WTC11 (cell line): ENCODE measurements at regions not wholly inside any gene's neighbourhood (a gene's known extent, or its start where the extent isn't known, plus 50 kb on each side); places are given as distances from the start of the nearest gene placed in this dataset.

Source experiments
- ATAC-seq: fragments of 200-7000 bp; cut with Tn5 transposase; 2 replicates; pipeline ENCODE4 v1.10.0; 2021; ENCODE audit warnings: mild to moderate bottlenecking, moderate library complexity
- CTCF ChIA-PET: fragments of 300-600 bp; sonication (Branson Sonifier 250); formaldehyde crosslinking; loops from one replicate; lab custom pipeline; 2021; ENCODE audit warnings: antibody characterized with exemption; lab: Charles Lee
- POLR2A ChIA-PET: fragments of 350-600 bp; sonication (Branson Sonifier 250); formaldehyde crosslinking; loops from one replicate; lab custom pipeline; 2021; ENCODE audit warnings: antibody characterized with exemption; lab: Charles Lee
- DNase-seq: peaks from one replicate; pipeline ENCODE4 v3.0.0; 2021; ENCODE audit warnings: low spot score
- H3K27ac Mint-ChIP-seq: 2 replicates; pipeline ENCODE4 v1.8.0; 2021; ENCODE audit warnings: mixed read lengths
- H3K27me3 Mint-ChIP-seq: 2 replicates; pipeline ENCODE4 v1.8.0; 2021; ENCODE audit warnings: low read depth, mild to moderate bottlenecking, moderate library complexity, mixed read lengths
- H3K36me3 Mint-ChIP-seq: 2 replicates; pipeline ENCODE4 v1.8.0; 2021; ENCODE audit warnings: mixed read lengths
- H3K4me1 Mint-ChIP-seq: 2 replicates; pipeline ENCODE4 v1.8.0; 2022; ENCODE audit warnings: mixed read lengths
- H3K4me3 Mint-ChIP-seq: 2 replicates; pipeline ENCODE4 v1.8.0; 2021; ENCODE audit warnings: mild to moderate bottlenecking, moderate library complexity, mixed read lengths
- H3K9me3 Mint-ChIP-seq: 2 replicates; pipeline ENCODE4 v1.8.0; 2021; ENCODE audit warnings: mixed read lengths
- ATF3 ChIP-seq: sonication (generic); formaldehyde crosslinking; conservative IDR thresholded peaks from 2 replicates; pipeline ENCODE4 v1.8.1; 2022; ENCODE audit warnings: mild to moderate bottlenecking, missing genetic modification reagents
- ELF4 ChIP-seq: sonication (generic); formaldehyde crosslinking; IDR thresholded peaks from 2 replicates; pipeline ENCODE4 v1.8.1; 2022; ENCODE audit warnings: low read depth, mild to moderate bottlenecking, moderate library complexity, missing genetic modification reagents
- EMX1 ChIP-seq: fragments of 250-450 bp; sonication (Bioruptor Pico); IDR thresholded peaks from 2 replicates; pipeline ENCODE4 v1.8.0; 2021; ENCODE audit warnings: mild to moderate bottlenecking
- FOXK1 ChIP-seq: sonication (generic); formaldehyde crosslinking; IDR thresholded peaks from 2 replicates; pipeline ENCODE4 v1.8.0; 2022; ENCODE audit warnings: mild to moderate bottlenecking, moderate library complexity, missing genetic modification reagents
- IRF1 ChIP-seq: sonication (generic); formaldehyde crosslinking; IDR thresholded peaks from 2 replicates; pipeline ENCODE4 v1.8.0; 2023; ENCODE audit warnings: missing genetic modification reagents
- MLX ChIP-seq: sonication (generic); formaldehyde crosslinking; IDR thresholded peaks from 2 replicates; pipeline ENCODE4 v1.8.1; 2023; ENCODE audit warnings: mild to moderate bottlenecking, missing genetic modification reagents, moderate library complexity
- SP1 ChIP-seq: sonication (generic); formaldehyde crosslinking; conservative IDR thresholded peaks from 2 replicates; pipeline ENCODE4 v1.8.1; 2022; ENCODE audit warnings: missing genetic modification reagents
- USF1 ChIP-seq: sonication (generic); formaldehyde crosslinking; IDR thresholded peaks from 2 replicates; pipeline ENCODE4 v1.8.0; 2022; ENCODE audit warnings: mild to moderate bottlenecking, missing genetic modification reagents
- ZNF121 ChIP-seq: sonication (generic); formaldehyde crosslinking; IDR thresholded peaks from 2 replicates; pipeline ENCODE4 v1.8.0; 2023; ENCODE audit warnings: missing genetic modification reagents
- ZNF317 ChIP-seq: sonication (generic); formaldehyde crosslinking; IDR thresholded peaks from 2 replicates; pipeline ENCODE4 v1.8.1; 2023; ENCODE audit warnings: low read depth, mild to moderate bottlenecking, moderate library complexity, missing genetic modification reagents, borderline replicate concordance
- ZNF416 ChIP-seq: fragments of 250-450 bp; sonication (Bioruptor Pico); IDR thresholded peaks from 2 replicates; pipeline ENCODE4 v1.9.0; 2021; ENCODE audit warnings: mild to moderate bottlenecking, inconsistent platforms
- ZSCAN18 ChIP-seq: fragments of 250-450 bp; sonication (Bioruptor Pico); IDR thresholded peaks from 2 replicates; pipeline ENCODE4 v2.1.2; 2022; ENCODE audit warnings: mild to moderate bottlenecking, moderate library complexity
- TF ChIP-seq, protein P1 (sequence below): sonication (generic); formaldehyde crosslinking; IDR thresholded peaks from 2 replicates; pipeline ENCODE4 v1.8.0; 2023; ENCODE audit warnings: missing genetic modification reagents, mild to moderate bottlenecking, borderline replicate concordance
- TF ChIP-seq, protein P2 (sequence below): sonication (generic); formaldehyde crosslinking; IDR thresholded peaks from 2 replicates; pipeline ENCODE4 v1.8.1; 2022; ENCODE audit warnings: low read depth, missing genetic modification reagents, borderline replicate concordance
- TF ChIP-seq, protein P3 (sequence below): sonication (generic); formaldehyde crosslinking; IDR thresholded peaks from 2 replicates; pipeline ENCODE4 v1.8.1; 2023; ENCODE audit warnings: mild to moderate bottlenecking, moderate library complexity, missing genetic modification reagents
- TF ChIP-seq, protein P4 (sequence below): sonication (generic); formaldehyde crosslinking; IDR thresholded peaks from 2 replicates; pipeline ENCODE4 v1.8.1; 2022; ENCODE audit warnings: mild to moderate bottlenecking, missing genetic modification reagents, moderate library complexity, borderline replicate concordance

DNA sequence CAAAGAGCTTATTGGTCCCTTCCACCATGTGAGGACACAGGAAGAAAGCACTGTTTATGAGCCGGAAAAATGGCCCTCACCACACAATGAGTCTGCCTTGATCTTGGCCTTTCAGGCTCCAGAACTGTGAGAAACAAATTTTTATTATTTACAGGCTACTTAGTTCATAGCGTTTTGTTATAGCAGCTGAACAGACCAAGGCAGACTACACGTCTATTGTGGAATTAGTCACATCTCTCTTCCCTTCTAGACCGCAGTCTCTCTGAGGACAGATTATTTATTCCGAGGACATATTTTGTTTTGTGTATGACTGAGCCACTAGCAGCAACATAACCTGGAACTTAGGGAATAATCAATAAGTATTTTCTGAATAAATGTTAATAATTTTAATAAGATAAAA, 125.5 kb downstream of the ASB1 start:
- peaks cover 7% of the 10 kb centered on the region for H3K4me1 Mint-ChIP-seq
- POLR2A ChIA-PET: interaction anchor here (0.8 kb wide), 1 partner anchor 14 kb away, joined by 3 read pairs; no protein-coding TSS in a partner anchor
- ATAC-seq: no peak
- CTCF ChIA-PET: no interaction called here
- TF ChIP-seq ZNF317 (CRISPR knock-in tag) (no peak), SP1 (CRISPR knock-in tag) (no peak), ZNF121 (CRISPR knock-in tag) (no peak)
- TF ChIP-seq, all 79 proteins: peak for 0
- H3K27me3 Mint-ChIP-seq: peaks cover 18% of the 10 kb centered on the region
- H3K9me3 Mint-ChIP-seq: peaks cover 49% of the 10 kb centered on the region
- H3K4me3 Mint-ChIP-seq: no peak overlapping the region
- DNase-seq: no peak
- peaks cover 28% of the 10 kb centered on the region for H3K36me3 Mint-ChIP-seq
- no peak overlapping the region for H3K27ac Mint-ChIP-seq

DNA sequence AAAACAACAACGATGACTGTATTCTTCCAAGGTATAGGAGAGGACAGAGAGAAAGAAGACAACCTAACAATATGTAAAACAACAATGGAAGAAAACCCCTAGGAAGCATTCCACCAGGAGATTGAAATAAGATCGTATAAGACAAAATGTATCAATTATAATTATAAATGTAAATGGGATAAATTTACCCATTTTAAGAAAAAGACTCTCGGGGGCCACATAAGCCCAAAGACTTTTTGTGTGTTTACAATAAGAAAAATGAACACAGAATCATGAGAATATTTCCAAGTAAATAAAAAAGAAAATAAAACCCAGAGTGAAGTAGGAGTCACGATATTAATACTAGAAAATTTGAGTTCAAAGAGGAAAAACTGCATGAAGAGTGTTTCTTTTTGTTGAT, 126.4 kb downstream of the ASB1 start:
- peaks cover 10% of the 10 kb centered on the region for H3K27me3 Mint-ChIP-seq
- DNase-seq (no peak), ATAC-seq (no peak)
- peaks cover 24% of the 10 kb centered on the region for H3K36me3 Mint-ChIP-seq
- H3K27ac Mint-ChIP-seq: no peak overlapping the region
- ChIA-PET POLR2A (interaction anchor here (1.1 kb wide), 1 partner anchor 30 kb away, joined by 3 read pairs; no protein-coding TSS in a partner anchor), CTCF (no interaction called here)
- TF ChIP-seq, protein P1, sequence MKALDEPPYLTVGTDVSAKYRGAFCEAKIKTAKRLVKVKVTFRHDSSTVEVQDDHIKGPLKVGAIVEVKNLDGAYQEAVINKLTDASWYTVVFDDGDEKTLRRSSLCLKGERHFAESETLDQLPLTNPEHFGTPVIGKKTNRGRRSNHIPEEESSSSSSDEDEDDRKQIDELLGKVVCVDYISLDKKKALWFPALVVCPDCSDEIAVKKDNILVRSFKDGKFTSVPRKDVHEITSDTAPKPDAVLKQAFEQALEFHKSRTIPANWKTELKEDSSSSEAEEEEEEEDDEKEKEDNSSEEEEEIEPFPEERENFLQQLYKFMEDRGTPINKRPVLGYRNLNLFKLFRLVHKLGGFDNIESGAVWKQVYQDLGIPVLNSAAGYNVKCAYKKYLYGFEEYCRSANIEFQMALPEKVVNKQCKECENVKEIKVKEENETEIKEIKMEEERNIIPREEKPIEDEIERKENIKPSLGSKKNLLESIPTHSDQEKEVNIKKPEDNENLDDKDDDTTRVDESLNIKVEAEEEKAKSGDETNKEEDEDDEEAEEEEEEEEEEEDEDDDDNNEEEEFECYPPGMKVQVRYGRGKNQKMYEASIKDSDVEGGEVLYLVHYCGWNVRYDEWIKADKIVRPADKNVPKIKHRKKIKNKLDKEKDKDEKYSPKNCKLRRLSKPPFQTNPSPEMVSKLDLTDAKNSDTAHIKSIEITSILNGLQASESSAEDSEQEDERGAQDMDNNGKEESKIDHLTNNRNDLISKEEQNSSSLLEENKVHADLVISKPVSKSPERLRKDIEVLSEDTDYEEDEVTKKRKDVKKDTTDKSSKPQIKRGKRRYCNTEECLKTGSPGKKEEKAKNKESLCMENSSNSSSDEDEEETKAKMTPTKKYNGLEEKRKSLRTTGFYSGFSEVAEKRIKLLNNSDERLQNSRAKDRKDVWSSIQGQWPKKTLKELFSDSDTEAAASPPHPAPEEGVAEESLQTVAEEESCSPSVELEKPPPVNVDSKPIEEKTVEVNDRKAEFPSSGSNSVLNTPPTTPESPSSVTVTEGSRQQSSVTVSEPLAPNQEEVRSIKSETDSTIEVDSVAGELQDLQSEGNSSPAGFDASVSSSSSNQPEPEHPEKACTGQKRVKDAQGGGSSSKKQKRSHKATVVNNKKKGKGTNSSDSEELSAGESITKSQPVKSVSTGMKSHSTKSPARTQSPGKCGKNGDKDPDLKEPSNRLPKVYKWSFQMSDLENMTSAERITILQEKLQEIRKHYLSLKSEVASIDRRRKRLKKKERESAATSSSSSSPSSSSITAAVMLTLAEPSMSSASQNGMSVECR (CRISPR knock-in tag): no peak
- TF ChIP-seq, protein P2, sequence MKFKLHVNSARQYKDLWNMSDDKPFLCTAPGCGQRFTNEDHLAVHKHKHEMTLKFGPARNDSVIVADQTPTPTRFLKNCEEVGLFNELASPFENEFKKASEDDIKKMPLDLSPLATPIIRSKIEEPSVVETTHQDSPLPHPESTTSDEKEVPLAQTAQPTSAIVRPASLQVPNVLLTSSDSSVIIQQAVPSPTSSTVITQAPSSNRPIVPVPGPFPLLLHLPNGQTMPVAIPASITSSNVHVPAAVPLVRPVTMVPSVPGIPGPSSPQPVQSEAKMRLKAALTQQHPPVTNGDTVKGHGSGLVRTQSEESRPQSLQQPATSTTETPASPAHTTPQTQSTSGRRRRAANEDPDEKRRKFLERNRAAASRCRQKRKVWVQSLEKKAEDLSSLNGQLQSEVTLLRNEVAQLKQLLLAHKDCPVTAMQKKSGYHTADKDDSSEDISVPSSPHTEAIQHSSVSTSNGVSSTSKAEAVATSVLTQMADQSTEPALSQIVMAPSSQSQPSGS (CRISPR knock-in tag): no peak
- TF ChIP-seq, protein P3, sequence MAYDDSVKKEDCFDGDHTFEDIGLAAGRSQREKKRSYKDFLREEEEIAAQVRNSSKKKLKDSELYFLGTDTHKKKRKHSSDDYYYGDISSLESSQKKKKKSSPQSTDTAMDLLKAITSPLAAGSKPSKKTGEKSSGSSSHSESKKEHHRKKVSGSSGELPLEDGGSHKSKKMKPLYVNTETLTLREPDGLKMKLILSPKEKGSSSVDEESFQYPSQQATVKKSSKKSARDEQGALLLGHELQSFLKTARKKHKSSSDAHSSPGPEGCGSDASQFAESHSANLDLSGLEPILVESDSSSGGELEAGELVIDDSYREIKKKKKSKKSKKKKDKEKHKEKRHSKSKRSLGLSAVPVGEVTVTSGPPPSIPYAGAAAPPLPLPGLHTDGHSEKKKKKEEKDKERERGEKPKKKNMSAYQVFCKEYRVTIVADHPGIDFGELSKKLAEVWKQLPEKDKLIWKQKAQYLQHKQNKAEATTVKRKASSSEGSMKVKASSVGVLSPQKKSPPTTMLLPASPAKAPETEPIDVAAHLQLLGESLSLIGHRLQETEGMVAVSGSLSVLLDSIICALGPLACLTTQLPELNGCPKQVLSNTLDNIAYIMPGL (CRISPR knock-in tag): no peak
- TF ChIP-seq FOXK1 (CRISPR knock-in tag) (no peak), ZSCAN18 (CRISPR knock-in tag) (no peak), ATF3 (CRISPR knock-in tag) (no peak), USF1 (CRISPR knock-in tag) (no peak), IRF1 (CRISPR knock-in tag) (no peak), ELF4 (CRISPR knock-in tag) (no peak), ZNF416 (CRISPR knock-in tag) (no peak), ZNF317 (CRISPR knock-in tag) (no peak), EMX1 (CRISPR knock-in tag) (no peak), MLX (no peak)
- TF ChIP-seq, protein P4, sequence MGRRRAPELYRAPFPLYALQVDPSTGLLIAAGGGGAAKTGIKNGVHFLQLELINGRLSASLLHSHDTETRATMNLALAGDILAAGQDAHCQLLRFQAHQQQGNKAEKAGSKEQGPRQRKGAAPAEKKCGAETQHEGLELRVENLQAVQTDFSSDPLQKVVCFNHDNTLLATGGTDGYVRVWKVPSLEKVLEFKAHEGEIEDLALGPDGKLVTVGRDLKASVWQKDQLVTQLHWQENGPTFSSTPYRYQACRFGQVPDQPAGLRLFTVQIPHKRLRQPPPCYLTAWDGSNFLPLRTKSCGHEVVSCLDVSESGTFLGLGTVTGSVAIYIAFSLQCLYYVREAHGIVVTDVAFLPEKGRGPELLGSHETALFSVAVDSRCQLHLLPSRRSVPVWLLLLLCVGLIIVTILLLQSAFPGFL (CRISPR knock-in tag): no peak
- peaks cover 7% of the 10 kb centered on the region for H3K4me1 Mint-ChIP-seq
- H3K4me3 Mint-ChIP-seq: no peak overlapping the region
- H3K9me3 Mint-ChIP-seq: peaks cover 40% of the 10 kb centered on the region
